HG02610 (cell line): ENCODE measurements at regions not wholly inside any gene's neighbourhood (a gene's known extent, or its start where the extent isn't known, plus 50 kb on each side); places are given as distances from the start of the nearest gene placed in this dataset.
"Not testable (repeated sequence)": the region's sequence is repeated elsewhere in the genome, so short reads cannot be mapped to it uniquely, and the experiment has no call there.

ENCODE experiments used
- ATAC-seq: cut with Tn5 transposase; IDR thresholded peaks from one replicate; pipeline ENCODE4 v1.9.1; 2021; ENCODE audit warnings: mild to moderate bottlenecking, moderate library complexity; ENCODE audit not compliant: unreplicated experiment

DNA sequence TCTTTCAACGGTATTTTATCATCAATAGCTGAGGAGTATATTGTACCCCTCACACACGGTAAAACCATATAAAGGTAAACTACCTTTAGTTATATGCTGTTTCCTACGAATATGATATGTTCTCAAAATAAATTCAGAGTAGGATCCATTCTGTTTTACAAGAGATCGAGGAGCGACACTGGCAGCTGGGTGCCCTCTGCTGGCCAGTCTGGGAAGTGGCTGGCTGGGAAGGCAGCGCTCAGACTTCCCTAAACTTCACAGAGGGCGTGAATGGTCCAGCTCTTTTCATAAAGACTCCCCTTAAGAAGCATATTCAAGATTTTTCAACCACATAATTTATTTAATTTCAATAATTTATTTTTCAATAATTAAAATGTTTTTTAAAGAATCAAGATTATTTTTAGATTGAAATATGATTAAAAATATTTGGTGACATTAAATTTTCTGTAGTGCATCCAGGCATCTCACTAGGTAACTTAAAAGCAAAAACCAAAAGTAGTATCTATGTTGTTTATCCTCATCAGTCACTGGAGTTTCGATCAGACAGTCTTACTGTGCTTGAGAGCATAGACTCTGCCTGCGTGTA is 187.5 kb upstream of the PDE10A start:
- ATAC-seq = peak; percentile 82

- ATAC-seq = no peak
Measured at GRCh38 chr6:165849534-165850430, 186.7 kb upstream of the PDE10A start.

GRCh38 chr6:165848086-165848426 is 185.0 kb upstream of the PDE10A start:
- no peak for ATAC-seq

- no peak for ATAC-seq
Measured at GRCh38 chr6:165847407-165848085, 184.5 kb upstream of the PDE10A start.

DNA sequence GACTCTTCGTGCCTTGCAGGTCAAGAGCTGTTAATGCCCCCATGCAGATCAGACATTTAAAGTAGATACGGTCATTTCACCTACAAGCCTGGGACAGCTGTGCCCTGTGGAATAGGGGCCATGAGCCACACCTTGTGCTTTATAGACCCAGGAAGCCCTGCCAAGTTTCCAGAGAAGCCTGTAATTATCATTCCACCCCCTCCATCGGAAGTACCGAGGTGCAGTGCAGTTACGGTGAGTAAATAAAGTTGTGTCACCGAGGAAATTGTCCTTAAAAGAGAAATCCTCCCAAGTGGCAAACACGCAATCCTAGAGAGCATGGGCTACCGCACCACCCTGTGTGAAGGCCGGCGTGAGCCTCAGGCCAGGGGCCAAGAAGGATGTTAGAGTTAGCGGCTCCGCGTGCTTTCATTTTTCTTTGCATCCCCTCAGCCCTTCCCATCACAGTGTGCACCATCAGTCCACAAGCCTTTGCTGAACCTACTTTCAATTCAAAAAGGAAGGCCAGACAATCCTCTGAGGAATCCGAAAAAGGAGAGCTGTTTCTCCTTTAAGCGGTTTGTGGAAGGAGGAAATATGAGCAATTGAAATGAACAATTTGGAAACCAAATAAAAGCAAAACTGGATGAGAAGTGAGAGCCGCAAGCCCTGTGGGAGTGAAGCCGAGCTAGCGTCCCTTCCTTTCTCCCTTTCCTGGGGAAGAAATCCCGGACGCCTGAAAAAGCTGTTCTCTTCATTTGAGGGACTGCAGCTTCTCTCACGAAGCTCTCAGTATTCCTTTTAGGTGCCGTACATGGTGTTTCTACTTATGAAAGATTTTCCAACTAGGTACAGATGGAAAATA is 183.3 kb upstream of the PDE10A start:
- ATAC-seq = no peak

DNA sequence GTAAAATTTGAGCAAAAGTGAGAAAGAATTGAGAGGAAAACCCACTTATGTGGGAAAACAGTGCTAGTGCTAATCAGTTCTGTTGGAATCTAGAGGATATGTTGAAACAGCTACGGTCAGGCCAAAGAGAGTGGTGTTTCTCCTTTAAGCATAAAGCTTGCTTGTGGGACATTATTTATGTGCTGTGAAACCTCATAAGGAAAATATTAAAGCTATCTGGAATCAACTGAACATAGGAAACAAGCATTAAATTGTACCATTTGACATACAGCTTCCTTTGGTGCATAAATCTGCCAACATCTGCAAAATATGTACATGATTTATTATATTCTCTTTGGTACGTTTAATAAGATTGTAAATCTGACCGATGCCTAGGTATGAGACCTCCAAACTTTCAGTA is 182.5 kb upstream of the PDE10A start:
- no peak for ATAC-seq

- no peak for ATAC-seq
Measured at GRCh38 chr6:165844801-165845364, 181.8 kb upstream of the PDE10A start.

DNA sequence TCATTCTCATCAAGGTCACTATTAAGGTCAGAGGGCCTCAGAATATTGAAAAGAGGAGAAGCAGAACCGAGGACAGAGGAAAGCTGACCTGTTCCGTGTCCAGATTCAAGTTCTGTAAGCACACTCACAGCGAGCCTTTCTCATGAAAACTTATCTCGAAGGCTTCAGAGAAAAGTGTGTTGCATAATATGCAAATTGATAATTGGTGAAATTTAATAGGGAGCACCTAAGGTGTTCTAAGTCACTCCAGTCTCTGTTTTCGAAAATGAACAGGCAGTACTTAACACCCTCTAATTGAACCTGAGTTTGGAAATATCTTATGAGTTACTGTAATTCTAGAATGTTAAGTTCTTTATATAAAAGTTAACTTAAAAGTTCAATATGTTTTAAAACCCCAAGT is 181.2 kb upstream of the PDE10A start:
- no peak for ATAC-seq

GRCh38 chr6:165843568-165844113 is 180.6 kb upstream of the PDE10A start:
- ATAC-seq = no peak

- no peak for ATAC-seq
Measured at GRCh38 chr6:165843121-165843520, 180.1 kb upstream of the PDE10A start.

GRCh38 chr6:165842281-165842936 is 179.4 kb upstream of the PDE10A start:
- no peak for ATAC-seq

GRCh38 chr6:165841153-165841558 is 178.1 kb upstream of the PDE10A start:
- ATAC-seq = no peak

DNA sequence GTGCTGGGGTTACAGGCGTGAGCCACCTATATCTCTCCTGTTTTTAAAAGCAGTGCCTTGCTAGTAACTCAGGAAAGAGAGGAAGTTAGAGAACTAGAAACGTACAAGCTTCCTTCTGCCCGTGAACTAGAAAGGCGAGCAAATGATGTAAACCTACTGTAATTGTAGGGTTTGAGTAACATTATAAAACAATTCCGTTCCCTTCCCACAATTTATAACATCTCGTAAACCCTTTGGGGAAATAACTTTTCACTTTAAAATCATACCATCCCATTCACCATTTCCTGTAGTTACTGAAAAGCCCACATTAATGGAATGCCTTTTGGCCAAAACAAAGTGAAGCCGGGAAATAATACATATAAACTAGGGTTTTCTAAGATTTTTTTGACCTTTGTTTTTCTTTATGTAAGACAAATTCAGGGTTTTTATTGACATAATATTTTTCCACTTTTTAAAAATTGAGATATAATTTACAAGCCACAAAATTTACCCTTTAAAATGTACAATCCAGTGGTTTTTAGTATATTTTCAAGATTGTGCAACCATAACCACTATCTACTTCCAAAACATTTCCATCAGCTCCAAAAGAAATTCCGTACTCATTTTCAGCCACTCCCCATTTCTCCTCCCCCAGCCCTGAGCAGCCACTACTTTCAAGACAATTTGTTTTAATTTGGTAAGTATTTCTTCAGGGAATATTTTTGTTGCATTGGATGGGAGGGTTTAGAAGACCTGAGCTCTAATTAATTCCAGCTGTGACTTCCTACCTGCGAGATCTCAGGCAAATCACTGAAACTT is 175.1 kb upstream of the PDE10A start:
- ATAC-seq = no peak

DNA sequence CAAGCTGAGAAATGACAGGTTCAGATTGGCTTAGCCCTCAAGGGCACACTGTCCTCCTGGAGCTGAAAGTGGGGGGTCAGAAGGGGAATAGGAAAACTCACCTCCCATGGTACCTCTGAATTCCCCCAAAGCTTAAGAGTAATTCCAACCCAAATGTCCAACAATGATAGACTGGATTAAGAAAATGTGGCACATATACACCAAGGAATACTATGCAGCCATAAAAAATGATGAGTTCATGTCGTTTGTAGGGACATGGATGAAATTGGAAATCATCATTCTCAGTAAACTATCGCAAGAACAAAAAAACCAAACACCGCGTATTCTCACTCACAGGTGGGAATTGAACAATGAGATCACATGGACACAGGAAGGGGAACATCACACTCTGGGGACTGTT is 173.6 kb upstream of the PDE10A start:
- ATAC-seq = not testable (repeated sequence)

DNA sequence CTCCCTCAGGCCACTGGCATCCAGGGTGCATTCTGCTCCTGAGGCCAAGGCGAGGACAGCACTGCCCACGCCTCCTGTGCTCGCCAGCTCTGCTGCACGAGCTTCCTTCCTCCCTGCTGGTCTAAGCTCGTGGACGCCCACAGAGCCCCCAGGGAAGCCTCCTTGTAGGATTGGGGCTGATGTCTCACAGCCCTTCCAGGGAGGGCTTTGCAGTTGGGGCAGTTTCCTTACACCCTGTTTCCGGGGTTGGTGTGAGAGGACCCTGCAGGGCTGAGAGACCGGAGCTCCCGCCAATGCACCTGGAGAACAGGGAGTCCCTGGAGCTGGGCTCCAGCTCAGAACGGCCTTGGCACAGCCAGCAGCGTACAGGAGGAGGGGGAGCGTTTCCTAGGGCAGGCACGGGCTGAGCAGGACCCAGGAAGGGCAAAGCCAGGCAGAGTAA is 172.4 kb upstream of the PDE10A start:
- ATAC-seq = no peak

GRCh38 chr6:165834613-165835259 is 171.7 kb upstream of the PDE10A start:
- no peak for ATAC-seq

DNA sequence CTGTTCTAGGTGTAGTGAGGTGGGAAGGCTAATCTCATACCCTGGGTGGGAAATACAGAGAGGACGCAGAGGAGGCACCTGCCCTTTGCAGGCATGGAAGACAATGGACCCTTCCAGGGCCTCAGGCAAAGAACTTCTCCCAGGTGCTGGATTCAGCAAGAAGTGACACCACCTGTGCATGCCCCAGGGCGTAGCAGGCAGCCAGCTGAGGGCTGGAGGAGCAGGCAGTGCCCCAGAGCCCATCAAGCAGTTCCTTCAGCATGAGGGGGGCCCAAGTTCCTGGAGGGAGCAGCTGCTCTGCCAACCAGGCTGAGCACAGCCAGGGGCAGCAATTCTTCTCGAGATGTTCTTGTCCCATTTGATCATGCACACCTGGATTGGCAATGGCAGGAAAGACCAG is 170.3 kb upstream of the PDE10A start:
- no peak for ATAC-seq

GRCh38 chr6:165831812-165832510 is 168.9 kb upstream of the PDE10A start:
- ATAC-seq = no peak
